ENCODE measurements at regions not wholly inside any gene's neighbourhood (a gene's known extent, or its start where the extent isn't known, plus 50 kb on each side); places are given as distances from the start of the nearest gene placed in this dataset.
"Not testable (repeated sequence)": the region's sequence is repeated elsewhere in the genome, so short reads cannot be mapped to it uniquely, and the experiment has no call there.

DNA sequence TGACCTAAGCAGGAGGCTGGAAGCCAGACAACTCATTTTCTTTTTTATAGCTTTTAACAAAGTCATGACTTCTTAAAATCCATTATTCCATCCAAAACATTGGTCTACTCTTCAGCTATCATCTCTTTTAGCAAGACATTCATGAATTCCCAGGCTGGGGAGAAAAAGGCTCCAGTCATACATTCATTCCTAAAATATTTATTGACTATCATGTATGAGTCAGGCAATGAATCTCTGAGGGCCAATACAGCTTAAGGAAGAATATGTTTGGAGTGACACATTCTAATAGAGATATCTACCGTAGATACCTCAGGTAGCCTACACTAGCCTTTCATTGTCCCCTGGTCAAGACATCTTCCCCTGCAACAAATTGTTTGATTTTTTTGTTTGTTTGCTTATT lies 196.4 kb upstream of the NANOGP8 start:
- DNase-seq: no peak

DNA sequence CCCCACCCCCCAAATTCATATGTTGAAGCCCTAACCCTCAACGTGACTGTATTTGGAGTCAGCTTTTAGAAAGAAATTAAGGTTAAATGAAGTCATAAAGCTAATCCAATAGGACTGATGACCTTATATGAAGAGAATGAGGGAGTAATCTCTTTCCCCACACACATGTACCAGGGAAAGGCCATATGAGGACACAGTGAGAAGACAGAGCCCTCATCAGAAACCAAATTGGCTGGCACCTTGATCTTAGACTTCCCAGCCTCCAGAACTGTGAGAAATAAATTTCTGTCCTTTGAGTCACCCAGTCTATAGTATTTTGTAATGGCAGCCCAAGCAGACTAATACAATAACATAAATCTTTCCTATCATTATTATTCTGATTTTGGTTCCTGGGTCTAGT lies 194.7 kb upstream of the NANOGP8 start:
- no peak for DNase-seq

GRCh38 chr15:35271371-35272043 lies 186.4 kb upstream of the NANOGP8 start:
- no peak for DNase-seq

DNA sequence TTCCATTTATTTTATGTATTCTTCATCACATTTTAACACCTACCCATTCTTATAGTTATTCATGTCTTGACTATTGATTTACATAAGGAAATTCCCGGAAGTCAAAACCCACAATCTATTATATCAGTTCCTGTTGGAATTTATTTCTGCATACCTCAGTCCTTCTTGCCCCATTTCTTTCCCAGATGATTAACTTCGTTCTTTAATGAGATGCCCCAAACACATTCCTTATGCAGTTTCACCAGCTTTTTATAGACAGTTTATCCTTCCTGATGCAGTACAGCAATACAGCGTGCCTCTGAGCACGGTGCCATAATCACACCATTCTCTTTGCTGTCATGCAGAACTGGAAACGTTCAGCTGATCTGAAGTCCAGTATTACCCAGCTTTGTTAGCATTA lies 175.8 kb upstream of the NANOGP8 start:
- no peak for DNase-seq

DNA sequence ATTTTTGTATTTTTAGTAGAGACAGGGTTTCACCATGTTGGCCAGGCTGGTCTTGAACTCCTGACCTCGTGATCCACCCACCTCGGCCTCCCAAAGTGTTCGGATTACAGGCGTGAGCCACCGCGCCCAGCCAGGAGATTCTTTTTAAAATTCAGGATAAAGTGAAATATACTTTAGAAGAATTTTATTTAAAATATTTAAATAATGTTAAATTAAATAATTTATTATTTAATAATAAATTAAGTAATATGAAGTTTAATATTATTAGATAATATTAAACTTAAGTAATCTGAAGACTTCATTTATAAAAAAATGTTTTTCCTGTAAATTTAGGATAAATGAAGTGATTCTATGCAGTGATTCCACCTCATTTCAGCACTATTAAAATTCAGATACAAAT lies 175.2 kb upstream of the NANOGP8 start:
- DNase-seq: not testable (repeated sequence)

- DNase-seq: no peak
These were observed 171.5 kb upstream of the NANOGP8 start for GRCh38 chr15:35256551-35256950.

- DNase-seq: no peak
These were observed 171.0 kb upstream of the NANOGP8 start for GRCh38 chr15:35256141-35256540.

DNA sequence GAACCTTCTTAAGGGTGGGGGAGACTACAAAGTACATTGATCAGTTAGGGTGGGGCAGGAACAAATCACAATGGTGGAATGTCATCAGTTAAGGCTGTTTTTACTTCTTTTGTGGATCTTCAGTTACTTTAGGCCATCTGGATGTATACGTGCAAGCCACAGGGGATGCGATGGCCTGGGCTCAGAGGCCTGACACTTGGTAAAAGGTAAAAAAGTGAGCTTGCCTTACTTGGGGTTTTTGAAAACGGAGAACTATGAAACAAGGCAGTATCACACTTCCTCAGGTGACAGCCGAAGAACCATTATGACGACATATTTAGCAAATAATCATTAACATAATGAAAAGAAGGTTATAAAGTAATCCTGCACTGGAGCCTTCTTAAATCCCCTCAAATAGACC lies 169.8 kb upstream of the NANOGP8 start:
- DNase-seq: not testable (repeated sequence)

DNA sequence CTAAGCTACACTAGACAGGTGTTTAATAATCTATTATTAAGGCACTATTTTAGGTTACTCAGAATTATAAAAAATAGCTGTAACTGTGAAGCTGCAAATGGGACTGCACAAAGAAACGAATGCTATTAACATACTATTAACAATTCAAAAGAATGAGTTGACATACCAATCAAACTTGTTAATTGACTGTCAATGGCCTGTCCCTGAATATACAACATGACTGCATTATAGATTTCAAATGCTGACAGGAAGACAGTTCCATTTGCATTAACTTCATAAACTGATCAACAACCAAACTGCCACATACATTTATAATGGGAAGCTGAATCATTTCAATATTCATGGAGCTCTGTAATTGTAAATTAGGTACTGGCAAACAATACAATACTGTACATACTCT lies 169.0 kb upstream of the NANOGP8 start:
- no peak for DNase-seq

- no peak for DNase-seq
These were observed 167.3 kb upstream of the NANOGP8 start for GRCh38 chr15:35252351-35252865.

DNA sequence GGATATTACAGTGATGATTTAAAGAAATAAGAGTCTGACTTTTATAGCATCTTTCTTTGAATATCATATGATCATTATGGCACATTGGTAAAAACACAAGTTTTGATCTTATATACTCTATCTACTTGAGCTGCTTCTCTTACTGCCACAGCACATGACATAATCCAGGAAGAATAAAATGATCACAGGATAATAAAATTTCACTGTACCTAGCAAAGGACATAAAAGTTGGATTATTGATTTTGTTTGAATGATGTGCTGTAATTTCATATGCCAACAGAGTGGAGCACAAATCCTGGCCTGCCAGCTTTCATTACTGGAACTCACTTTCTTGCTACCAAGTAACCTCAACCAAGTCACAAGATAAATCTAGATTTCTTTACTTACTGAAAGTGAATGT lies 162.1 kb upstream of the NANOGP8 start:
- DNase-seq: no peak

DNA sequence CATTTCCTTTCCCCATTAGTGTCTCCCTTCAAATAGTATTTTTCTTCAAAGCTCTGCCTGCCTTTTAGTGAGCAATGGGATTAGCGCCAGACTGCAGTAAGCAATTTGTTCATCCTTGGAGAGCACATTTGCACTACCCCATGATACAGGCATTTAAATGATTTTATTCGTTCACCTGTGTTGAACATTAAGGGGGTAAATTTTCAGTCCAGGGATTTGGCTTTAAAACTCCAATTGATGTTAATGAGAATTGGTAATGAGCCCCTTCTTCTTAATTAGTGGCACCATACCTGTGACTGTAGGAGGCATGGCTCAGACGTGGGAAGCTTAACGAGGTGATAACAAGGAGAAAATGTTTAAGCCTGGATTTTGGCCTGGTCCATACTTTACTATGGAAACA lies 161.4 kb upstream of the NANOGP8 start:
- no peak for DNase-seq

GRCh38 chr15:35245681-35246080 lies 160.6 kb upstream of the NANOGP8 start:
- DNase-seq: not testable (repeated sequence)

- no peak for DNase-seq
These were observed 159.1 kb upstream of the NANOGP8 start for GRCh38 chr15:35244227-35244626.

GRCh38 chr15:35243758-35244157 lies 158.7 kb upstream of the NANOGP8 start:
- no peak for DNase-seq

DNA sequence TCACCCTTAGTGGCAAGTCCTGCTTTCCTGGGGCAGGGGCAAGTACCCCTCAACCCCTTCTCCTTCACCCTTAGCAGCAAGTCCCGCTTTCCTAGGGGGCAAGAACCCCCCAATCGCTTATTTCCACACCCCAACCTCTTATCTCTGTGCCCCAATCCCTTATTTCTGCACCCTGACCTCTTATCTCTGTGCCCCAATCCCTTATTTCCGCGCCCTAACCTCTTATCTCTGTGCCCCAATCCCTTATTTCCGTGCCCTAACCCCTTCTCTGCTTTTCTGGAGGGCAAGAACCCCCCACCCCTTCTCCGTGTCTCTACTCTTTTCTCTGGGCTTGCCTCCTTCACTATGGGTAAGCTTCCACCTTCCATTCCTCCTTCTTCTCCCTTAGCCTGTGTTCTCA lies 154.6 kb upstream of the NANOGP8 start:
- not testable (repeated sequence) for DNase-seq

DNA sequence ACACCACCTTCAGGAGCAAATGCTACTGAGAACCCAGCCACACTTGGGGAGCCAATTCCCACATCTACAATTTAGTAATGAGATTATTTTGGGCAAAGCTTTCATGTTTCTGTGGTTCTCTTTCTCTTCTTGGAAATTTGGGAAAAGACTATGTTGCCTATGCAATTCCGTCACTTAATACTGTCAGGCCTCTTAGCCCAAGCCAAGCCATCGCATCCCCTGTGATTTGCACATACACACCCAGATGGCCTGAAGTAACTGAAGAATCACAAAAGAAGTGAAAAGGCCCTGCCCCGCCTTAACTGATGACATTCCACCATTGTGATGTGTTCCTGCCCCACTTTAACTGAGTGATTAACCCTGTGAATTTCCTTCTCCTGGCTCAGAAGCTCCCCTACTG lies 153.4 kb upstream of the NANOGP8 start:
- DNase-seq: not testable (repeated sequence)

GRCh38 chr15:35229085-35229484 lies 144.0 kb upstream of the NANOGP8 start:
- DNase-seq: no peak

- DNase-seq: no peak
These were observed 133.1 kb upstream of the NANOGP8 start for GRCh38 chr15:35218215-35218614.

GRCh38 chr15:35215093-35215492 lies 130.0 kb upstream of the NANOGP8 start:
- no peak for DNase-seq

DNA sequence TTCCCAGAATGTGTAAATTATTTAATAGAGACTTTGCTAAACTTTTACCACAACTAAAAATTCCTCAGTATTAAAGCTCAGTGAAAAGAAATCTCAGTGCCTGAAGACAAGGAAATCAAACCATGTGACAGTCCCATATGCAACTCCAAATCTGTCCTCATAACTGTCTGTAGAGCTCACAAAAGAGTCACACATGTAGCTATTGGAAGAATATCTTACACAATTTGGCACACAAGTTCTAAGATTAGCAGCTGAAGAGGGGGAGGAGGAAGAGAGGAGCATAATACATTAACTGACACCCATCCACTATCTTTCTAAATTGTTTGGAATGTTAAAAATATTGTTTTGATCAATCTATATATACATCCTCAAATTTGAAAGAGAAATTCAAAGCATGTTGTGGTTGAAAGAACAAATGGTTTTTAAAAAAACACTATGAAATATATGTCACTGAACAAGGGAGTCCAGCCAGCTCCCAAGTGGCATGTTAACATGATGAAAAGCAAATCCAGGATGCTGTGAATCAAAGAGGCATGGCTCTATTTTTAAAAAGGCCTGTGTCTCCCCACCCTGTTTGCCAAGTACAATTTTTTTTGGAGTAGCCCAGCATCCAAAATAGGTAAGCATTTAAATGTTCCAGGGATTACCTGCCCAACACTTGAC lies 126.3 kb upstream of the NANOGP8 start:
- no peak for DNase-seq

- no peak for DNase-seq
These were observed 125.3 kb upstream of the NANOGP8 start for GRCh38 chr15:35210370-35210769.

DNA sequence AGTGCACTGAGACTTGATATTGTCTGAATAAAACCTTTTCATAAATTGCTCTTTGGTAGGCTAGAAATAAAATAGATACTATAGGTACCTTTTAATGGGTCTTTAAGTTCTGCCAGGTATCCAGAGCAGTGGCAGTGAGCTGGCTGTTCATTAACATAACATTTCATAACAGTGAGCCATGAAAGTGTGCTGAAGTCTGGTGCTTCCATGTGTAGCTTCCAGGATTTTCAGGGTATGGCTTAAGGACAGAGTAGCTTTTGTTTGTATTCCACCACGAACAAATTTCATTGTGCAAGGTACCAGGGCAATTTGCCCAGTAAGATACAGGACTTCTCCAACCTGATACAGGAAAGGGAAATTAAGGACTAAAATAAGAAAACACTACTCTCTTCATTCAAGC lies 124.7 kb upstream of the NANOGP8 start:
- DNase-seq: no peak

DNA sequence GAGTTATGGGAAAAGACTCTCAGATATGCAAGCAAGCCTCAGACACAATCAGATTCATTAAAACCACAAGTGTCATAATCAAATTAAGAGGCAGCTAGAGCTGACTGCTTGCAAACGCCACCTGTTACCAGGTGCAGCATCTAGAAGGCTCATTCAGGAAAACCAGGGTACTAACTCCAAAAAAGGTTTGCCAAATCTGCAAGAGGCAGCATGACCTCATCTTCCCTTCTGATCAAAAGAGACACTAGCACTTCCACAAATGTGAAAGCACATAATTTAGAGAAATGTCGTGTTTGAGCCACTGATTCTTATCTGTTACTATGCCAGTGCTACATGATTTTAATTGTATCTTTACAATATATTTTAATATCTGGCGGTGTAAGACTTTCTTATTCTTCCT lies 123.3 kb upstream of the NANOGP8 start:
- no peak for DNase-seq

All from midbrain (tissue), 1 donor.